ENCODE measurements at regions not wholly inside any gene's neighbourhood (a gene's known extent, or its start where the extent isn't known, plus 50 kb on each side); places are given as distances from the start of the nearest gene placed in this dataset.

GRCh38 chr2:12831016-12831415, 114.3 kb downstream of the TRIB2 start:
- no peak overlapping the region for H3K27ac Mint-ChIP-seq
- H3K27ac ChIP-seq (ENCODE audit: low read depth): no peak overlapping the region
- no peaks in the 10 kb centered on the region for H3K27me3 ChIP-seq (ENCODE audit: insufficient read depth)
- peaks cover 19% of the 10 kb centered on the region for H3K4me1 Mint-ChIP-seq
- H3F3A ChIP-seq (replicated peaks; ENCODE audit: low read depth): no peaks in the 10 kb centered on the region
- H3K36me3 Mint-ChIP-seq (ENCODE audit: low read depth): no peaks in the 10 kb centered on the region
- peaks cover 22% of the 10 kb centered on the region; the same call in 1 of the 2 replicates for H3K4me1 ChIP-seq (ENCODE audit: insufficient read depth)
- peaks cover 1% of the 10 kb centered on the region for H3K27me3 Mint-ChIP-seq (ENCODE audit: insufficient read depth, low read depth, poor library complexity)
- ATAC-seq (no peak), DNase-seq (ENCODE audit: low spot score) (no peak)
- H3K9me2 ChIP-seq (ENCODE audit: insufficient read depth): peaks cover 7% of the 10 kb centered on the region; the same call in 1 of the 2 replicates
- no peak overlapping the region for H3K4me2 ChIP-seq
- no peak overlapping the region for H3K4me3 ChIP-seq
- H3K9me3 Mint-ChIP-seq: no peaks in the 10 kb centered on the region
- TF ChIP-seq EZH2phosphoT487 (IDR thresholded peaks at IDR 0.05; ENCODE audit: unreplicated experiment) (no peak), POLR2AphosphoS5 (IDR thresholded peaks at IDR 0.05; ENCODE audit: low read depth) (no peak), ZNF331 (CRISPR knock-in tag; IDR thresholded peaks at IDR 0.05; ENCODE audit: low read depth) (no peak), EZH2 (IDR thresholded peaks at IDR 0.05; ENCODE audit: low read depth, unreplicated experiment) (no peak), NANOG (IDR thresholded peaks at IDR 0.05; ENCODE audit: borderline replicate concordance) (no peak), JUNB (IDR thresholded peaks at IDR 0.05; ENCODE audit: unreplicated experiment) (no peak), ETS1 (IDR thresholded peaks at IDR 0.05) (no peak), STAT1 (IDR thresholded peaks at IDR 0.05; ENCODE audit: unreplicated experiment) (no peak), CREB1 (CRISPR knock-in tag; IDR thresholded peaks at IDR 0.05; ENCODE audit: low read depth) (no peak), REST (IDR thresholded peaks at IDR 0.05; ENCODE audit: unreplicated experiment) (no peak), CTCF (conservative IDR thresholded peaks at IDR 0.05; ENCODE audit: low read depth in 2 of 2) (no peak), ZNF114 (CRISPR knock-in tag; IDR thresholded peaks at IDR 0.05) (no peak)
- no peaks in the 10 kb centered on the region for H3K36me3 ChIP-seq (ENCODE audit: insufficient read depth)
- H3K4me3 Mint-ChIP-seq: no peak overlapping the region
- no peaks in the 10 kb centered on the region for H4K20me1 ChIP-seq (replicated peaks; ENCODE audit: insufficient read depth)
- H2AFZ ChIP-seq: no peak overlapping the region
- H3K79me2 ChIP-seq (replicated peaks; ENCODE audit: insufficient read depth): no peaks in the 10 kb centered on the region
